ENCODE measurements at regions not wholly inside any gene's neighbourhood (a gene's known extent, or its start where the extent isn't known, plus 50 kb on each side); places are given as distances from the start of the nearest gene placed in this dataset.

GRCh38 chr21:28253338-28253737, 739.3 kb downstream of the LTN1 start:
- peak; percentile 26 for FAIRE-seq
- Histone ChIP-seq H2AFZ (ENCODE audit: control insufficient read depth, low read length) (no peak overlapping the region), H3K4me3 (ENCODE audit: control insufficient read depth in 2 of 3, extremely low read depth in 1 of 3, insufficient read depth in 2 of 3, low read depth in 1 of 3, low read length in 3 of 3) (no peak overlapping the region), H4K20me1 (ENCODE audit: control insufficient read depth, extremely low read depth, insufficient read depth, low read length) (no peaks in the 10 kb centered on the region), H3K27me3 (ENCODE audit: control insufficient read depth, extremely low read depth, insufficient read depth, low read length) (no peaks in the 10 kb centered on the region), H3K9me1 (ENCODE audit: control insufficient read depth, extremely low read depth, insufficient read depth, low read length) (no peaks in the 10 kb centered on the region), H3K79me2 (ENCODE audit: control insufficient read depth, insufficient read depth, low read length) (no peaks in the 10 kb centered on the region), H3K9ac (ENCODE audit: control insufficient read depth, extremely low read depth, insufficient read depth, low read length) (no peak overlapping the region), H3K27ac (ENCODE audit: control insufficient read depth, insufficient read depth, low read length) (no peak overlapping the region), H3K9me3 (ENCODE audit: control insufficient read depth, low read depth, low read length) (no peaks in the 10 kb centered on the region), H3K4me1 (ENCODE audit: control insufficient read depth, extremely low read depth, insufficient read depth, low read length) (peaks cover 9% of the 10 kb centered on the region), H3K36me3 (ENCODE audit: control insufficient read depth in 2 of 2, extremely low read depth in 1 of 2, insufficient read depth in 2 of 2, low read length in 2 of 2) (no peaks in the 10 kb centered on the region), H3K4me2 (ENCODE audit: control insufficient read depth, extremely low read depth, insufficient read depth, low read depth, low read length) (peak overlapping the region; percentile 25)
- TF ChIP-seq EZH2 (IDR thresholded peaks at IDR 0.05; ENCODE audit: low read length), result no peak
- TF ChIP-seq CTCF (optimal IDR thresholded peaks at IDR 0.05 in 1 of 3, IDR thresholded peaks at IDR 0.05 in 1 of 3, conservative IDR thresholded peaks at IDR 0.05 in 1 of 3; ENCODE audit: extremely low read depth in 1 of 3, insufficient read depth in 2 of 3, low read length in 3 of 3), result no peak
- dilution Hi-C loops (cut with MboI; ENCODE audit: extremely low pct_ligation_motif_present, low sequenced_read_pairs), result no loop called here
- peak; percentile 54 for DNase-seq (ENCODE audit: low read depth, low spot score)

- DNase-seq (ENCODE audit: low read depth, low spot score), result no peak
- no peaks in the 10 kb centered on the region for H3K9me3 ChIP-seq (ENCODE audit: control insufficient read depth, low read depth, low read length)
- no peaks in the 10 kb centered on the region for H3K9me1 ChIP-seq (ENCODE audit: control insufficient read depth, extremely low read depth, insufficient read depth, low read length)
- H3K4me3 ChIP-seq (ENCODE audit: control insufficient read depth in 2 of 3, extremely low read depth in 1 of 3, insufficient read depth in 2 of 3, low read depth in 1 of 3, low read length in 3 of 3), result no peak overlapping the region
- H3K4me2 ChIP-seq (ENCODE audit: control insufficient read depth, extremely low read depth, insufficient read depth, low read depth, low read length), result no peak overlapping the region
- no peak overlapping the region for H3K9ac ChIP-seq (ENCODE audit: control insufficient read depth, extremely low read depth, insufficient read depth, low read length)
- no peak for TF ChIP-seq CTCF (optimal IDR thresholded peaks at IDR 0.05 in 1 of 3, IDR thresholded peaks at IDR 0.05 in 1 of 3, conservative IDR thresholded peaks at IDR 0.05 in 1 of 3; ENCODE audit: extremely low read depth in 1 of 3, insufficient read depth in 2 of 3, low read length in 3 of 3)
- TF ChIP-seq EZH2 (IDR thresholded peaks at IDR 0.05; ENCODE audit: low read length), result no peak
- dilution Hi-C loops (cut with MboI; ENCODE audit: extremely low pct_ligation_motif_present, low sequenced_read_pairs), result no loop called here
- H2AFZ ChIP-seq (ENCODE audit: control insufficient read depth, low read length), result no peak overlapping the region
- H3K27me3 ChIP-seq (ENCODE audit: control insufficient read depth, extremely low read depth, insufficient read depth, low read length), result no peaks in the 10 kb centered on the region
- H3K4me1 ChIP-seq (ENCODE audit: control insufficient read depth, extremely low read depth, insufficient read depth, low read length), result peaks cover 9% of the 10 kb centered on the region
- no peak overlapping the region for H3K27ac ChIP-seq (ENCODE audit: control insufficient read depth, insufficient read depth, low read length)
- FAIRE-seq, result no peak
- H4K20me1 ChIP-seq (ENCODE audit: control insufficient read depth, extremely low read depth, insufficient read depth, low read length), result no peaks in the 10 kb centered on the region
- no peaks in the 10 kb centered on the region for H3K79me2 ChIP-seq (ENCODE audit: control insufficient read depth, insufficient read depth, low read length)
- H3K36me3 ChIP-seq (ENCODE audit: control insufficient read depth in 2 of 2, extremely low read depth in 1 of 2, insufficient read depth in 2 of 2, low read length in 2 of 2), result no peaks in the 10 kb centered on the region
Observed at GRCh38 chr21:28252928-28253327, 739.7 kb downstream of the LTN1 start.
